Endothelial cell of umbilical vein (primary cell): ENCODE measurements at regions not wholly inside any gene's neighbourhood (a gene's known extent, or its start where the extent isn't known, plus 50 kb on each side); places are given as distances from the start of the nearest gene placed in this dataset.

Source experiments
- BruUV-seq: library from RNA; stranded (reverse); fragments of 400-500 nt; replicated peaks from 2 replicates; lab custom pipeline; 2021; lab: Mats Ljungman, UMichigan
- CTCF ChIA-PET: fragments of 300-600, 350-600 bp; sonication (Branson Sonifier 250); formaldehyde crosslinking; loops from one replicate; lab custom pipeline; 2021; ENCODE audit warnings: antibody characterized with exemption, inconsistent platforms; lab: Charles Lee
- POLR2A ChIA-PET: fragments of 300-600, 350-600 bp; sonication (Branson Sonifier 250); formaldehyde crosslinking; loops from one replicate; lab custom pipeline; 2021; ENCODE audit warnings: antibody characterized with exemption, inconsistent platforms; lab: Charles Lee
- DNase-seq: peaks from one replicate; pipeline ENCODE4 v3.0.0-alpha.2; 2011; ENCODE audit warnings: low read depth, low spot score
- FAIRE-seq: peaks from 2 replicates; lab custom pipeline; 2011; peaks lifted over from hg19 to GRCh38; lab: Jason Lieb, UNC
- H2AFZ ChIP-seq: 2 replicates; pipeline ENCODE4 v1.6.0; 2012; ENCODE audit warnings: low read depth, low read length, control low read depth, inconsistent platforms
- H3K27ac ChIP-seq: 2 replicates; pipeline ENCODE4 v1.5.1; 2011; ENCODE audit warnings: low read depth, mild to moderate bottlenecking, control low read depth, low read length, moderate library complexity; ENCODE audit not compliant: insufficient read depth
- H3K27me3 ChIP-seq, 2 experiments: 2 replicates each; pipeline versions ENCODE4 v1.6.0 to v1.6.1; 2011; ENCODE audit warnings: low read length in 2 of 2, mixed read lengths in 1 of 2; ENCODE audit not compliant: control insufficient read depth in 2 of 2, insufficient read depth in 2 of 2
- H3K36me3 ChIP-seq, 2 experiments: 2 replicates in 1 of 2; 3 replicates in 1 of 2; pipeline ENCODE4 v1.5.1; 2011; ENCODE audit warnings: low read length in 2 of 2, mild to moderate bottlenecking in 1 of 2, moderate library complexity in 1 of 2; ENCODE audit not compliant: control insufficient read depth in 2 of 2, insufficient read depth in 2 of 2; ENCODE audit errors: extremely low read depth in 1 of 2
- H3K4me1 ChIP-seq: 3 replicates; pipeline ENCODE4 v1.5.1; 2011; ENCODE audit warnings: mild to moderate bottlenecking, low read length; ENCODE audit not compliant: control insufficient read depth, insufficient read depth; ENCODE audit errors: extremely low read depth
- H3K4me2 ChIP-seq: 2 replicates; pipeline ENCODE4 v1.6.1; 2011; ENCODE audit warnings: low read length, control low read depth, mixed read lengths; ENCODE audit not compliant: insufficient read depth
- H3K4me3 ChIP-seq, 3 experiments: fragments of 200-600 bp in 1 of 3; sonication (generic), shearing (Covaris generic) in 1 of 3; replicated peaks in 1 of 3; 2 replicates each; pipeline ENCODE4 v1.5.1; 2011 to 2016; ENCODE audit warnings: control low read depth in 3 of 3, low read length in 3 of 3, mild to moderate bottlenecking in 2 of 3, inconsistent platforms in 1 of 3, low read depth in 1 of 3, moderate library complexity in 1 of 3; ENCODE audit not compliant: insufficient read depth in 1 of 3
- H3K79me2 ChIP-seq: 2 replicates; pipeline ENCODE4 v1.6.0; 2012; ENCODE audit warnings: low read length, inconsistent platforms; ENCODE audit not compliant: control insufficient read depth, insufficient read depth
- H3K9ac ChIP-seq: replicated peaks from 2 replicates; pipeline ENCODE3; 2011; ENCODE audit warnings: low read length, control low read depth; ENCODE audit not compliant: insufficient read depth; ENCODE audit errors: extremely low read depth
- H3K9me1 ChIP-seq: replicated peaks from 3 replicates; pipeline ENCODE4 v1.6.0; 2011; ENCODE audit warnings: mild to moderate bottlenecking, low read length; ENCODE audit not compliant: control insufficient read depth, insufficient read depth; ENCODE audit errors: extremely low read depth
- H3K9me3 ChIP-seq: replicated peaks from 2 replicates; pipeline ENCODE4 v1.5.1; 2012; ENCODE audit warnings: low read length, inconsistent platforms; ENCODE audit not compliant: control insufficient read depth, insufficient read depth
- H4K20me1 ChIP-seq: replicated peaks from 2 replicates; pipeline ENCODE3; 2011; ENCODE audit warnings: mild to moderate bottlenecking, low read length; ENCODE audit not compliant: control insufficient read depth, insufficient read depth; ENCODE audit errors: extremely low read depth
- EZH2 ChIP-seq: IDR thresholded peaks from 2 replicates; pipeline ENCODE4 v1.6.1; 2012; ENCODE audit warnings: borderline replicate concordance, low read depth, mild to moderate bottlenecking, moderate library complexity, low read length, inconsistent platforms; ENCODE audit not compliant: severe bottlenecking
- FOS ChIP-seq: IDR thresholded peaks from 2 replicates; pipeline ENCODE4 v1.6.1; 2011; ENCODE audit warnings: mild to moderate bottlenecking, low read length, moderate library complexity, borderline replicate concordance; ENCODE audit not compliant: insufficient read depth
- GATA2 ChIP-seq: IDR thresholded peaks from 2 replicates; pipeline ENCODE4 v1.7.0; 2011; ENCODE audit warnings: low read depth, mild to moderate bottlenecking, moderate library complexity, mixed read lengths, low read length; ENCODE audit not compliant: insufficient read length, insufficient read depth
- JUN ChIP-seq: IDR thresholded peaks from 2 replicates; pipeline ENCODE4 v1.6.1; 2011; ENCODE audit warnings: borderline replicate concordance, low read depth; ENCODE audit not compliant: insufficient read length, insufficient read depth
- MYC ChIP-seq: IDR thresholded peaks from one replicate; pipeline ENCODE4 v1.6.1; 2011; ENCODE audit warnings: mild to moderate bottlenecking, low read depth, low read length
- POLR2A ChIP-seq: IDR thresholded peaks from 2 replicates; pipeline ENCODE4 v1.6.1; 2012; ENCODE audit warnings: low read depth, mild to moderate bottlenecking, control low read depth, low read length
- POLR2AphosphoS5 ChIP-seq: IDR thresholded peaks from 2 replicates; pipeline ENCODE4 v1.6.1; 2012; ENCODE audit warnings: low read depth, mild to moderate bottlenecking, control low read depth, low read length, moderate library complexity; ENCODE audit not compliant: insufficient read depth
- dilution Hi-C: fragments of 300-500 bp; cut with MboI; formaldehyde crosslinking; loops from one replicate; pipeline ENCODE4 v1.15.0; 2019; ENCODE audit warnings: low sequenced_read_pairs; ENCODE audit not compliant: extremely low pct_ligation_motif_present
- intact Hi-C: fragments of 100-400 bp; cut with micrococcal nuclease; formaldehyde crosslinking; loops from one replicate; pipeline ENCODE4 v1.10.0; 2022
- TF ChIP-seq, protein P1 (sequence below), 2 donors: IDR thresholded peaks; 1 replicate in 1 of 2; 2 replicates in 1 of 2; pipeline ENCODE4 v1.5.1; 2011; ENCODE audit warnings: low read length in 2 of 2, mild to moderate bottlenecking in 2 of 2, moderate library complexity in 2 of 2, control low read depth in 1 of 2, inconsistent platforms in 1 of 2, low read depth in 1 of 2; ENCODE audit not compliant: insufficient read depth in 1 of 2; ENCODE audit errors: extremely low read depth in 1 of 2
- TF ChIP-seq, protein P2 (sequence below): IDR thresholded peaks from 2 replicates; pipeline ENCODE4 v1.6.1; 2011; ENCODE audit not compliant: insufficient read depth, insufficient read length

DNA sequence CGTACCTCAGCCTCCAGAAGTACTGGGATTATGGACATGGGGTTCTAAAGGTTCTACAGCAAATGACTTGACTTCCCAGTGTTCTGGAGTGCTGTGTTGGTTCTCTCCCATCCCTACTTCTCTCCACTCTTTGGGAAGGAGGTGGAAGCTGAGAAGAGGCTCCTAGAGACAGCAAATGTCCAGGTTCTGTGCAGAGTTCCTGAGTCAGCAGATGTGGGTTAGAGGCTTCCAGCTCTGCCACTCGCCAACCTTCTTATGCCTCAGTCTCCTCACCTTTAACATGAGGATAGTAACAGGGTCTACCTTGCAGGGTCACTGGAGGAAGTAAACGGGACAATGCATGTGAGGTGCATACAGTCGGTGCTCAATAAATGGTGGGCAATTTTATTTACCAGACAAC is 80.5 kb upstream of the VSTM2B start:
- no TSS peak for BruUV-seq

More for the DNA sequence above, 80.5 kb upstream of the VSTM2B start:
- intact Hi-C loops (no loop called here), dilution Hi-C loops (no loop called here)
- Histone ChIP-seq H2AFZ (no peak overlapping the region), H3K4me3 (no peak overlapping the region), H3K27me3 (no peaks in the 10 kb centered on the region), H3K9ac (no peak overlapping the region), H3K36me3 (no peaks in the 10 kb centered on the region), H3K9me1 (no peaks in the 10 kb centered on the region), H3K9me3 (peaks cover 2% of the 10 kb centered on the region), H3K4me2 (no peak overlapping the region), H3K27ac (no peak overlapping the region), H3K4me1 (no peaks in the 10 kb centered on the region), H3K79me2 (no peaks in the 10 kb centered on the region), H4K20me1 (no peaks in the 10 kb centered on the region)
- ChIA-PET POLR2A (no interaction called here), CTCF (no interaction called here)
- FAIRE-seq (no peak), DNase-seq (no peak)
- no peak for TF ChIP-seq POLR2AphosphoS5
- TF ChIP-seq, protein P1, sequence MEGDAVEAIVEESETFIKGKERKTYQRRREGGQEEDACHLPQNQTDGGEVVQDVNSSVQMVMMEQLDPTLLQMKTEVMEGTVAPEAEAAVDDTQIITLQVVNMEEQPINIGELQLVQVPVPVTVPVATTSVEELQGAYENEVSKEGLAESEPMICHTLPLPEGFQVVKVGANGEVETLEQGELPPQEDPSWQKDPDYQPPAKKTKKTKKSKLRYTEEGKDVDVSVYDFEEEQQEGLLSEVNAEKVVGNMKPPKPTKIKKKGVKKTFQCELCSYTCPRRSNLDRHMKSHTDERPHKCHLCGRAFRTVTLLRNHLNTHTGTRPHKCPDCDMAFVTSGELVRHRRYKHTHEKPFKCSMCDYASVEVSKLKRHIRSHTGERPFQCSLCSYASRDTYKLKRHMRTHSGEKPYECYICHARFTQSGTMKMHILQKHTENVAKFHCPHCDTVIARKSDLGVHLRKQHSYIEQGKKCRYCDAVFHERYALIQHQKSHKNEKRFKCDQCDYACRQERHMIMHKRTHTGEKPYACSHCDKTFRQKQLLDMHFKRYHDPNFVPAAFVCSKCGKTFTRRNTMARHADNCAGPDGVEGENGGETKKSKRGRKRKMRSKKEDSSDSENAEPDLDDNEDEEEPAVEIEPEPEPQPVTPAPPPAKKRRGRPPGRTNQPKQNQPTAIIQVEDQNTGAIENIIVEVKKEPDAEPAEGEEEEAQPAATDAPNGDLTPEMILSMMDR (IDR thresholded peaks at IDR 0.05; ENCODE audit: extremely low read depth in 1 of 2, insufficient read depth in 1 of 2, low read depth in 1 of 2, low read length in 2 of 2): no peak
- no peak for TF ChIP-seq MYC
- no peak for TF ChIP-seq JUN
- no peak for TF ChIP-seq EZH2
- no peak for TF ChIP-seq FOS
- TF ChIP-seq POLR2A: no peak
- no peak for TF ChIP-seq GATA2
- TF ChIP-seq, protein P2, sequence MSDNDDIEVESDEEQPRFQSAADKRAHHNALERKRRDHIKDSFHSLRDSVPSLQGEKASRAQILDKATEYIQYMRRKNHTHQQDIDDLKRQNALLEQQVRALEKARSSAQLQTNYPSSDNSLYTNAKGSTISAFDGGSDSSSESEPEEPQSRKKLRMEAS: no peak
